Keratinocyte (primary cell): ENCODE measurements at regions not wholly inside any gene's neighbourhood (a gene's known extent, or its start where the extent isn't known, plus 50 kb on each side); places are given as distances from the start of the nearest gene placed in this dataset.

Experiments used
- DNase-seq: peaks from one replicate; pipeline ENCODE4 v3.0.0-alpha.2; 2011; ENCODE audit warnings: low read depth, missing footprints, low spot score
- FAIRE-seq: peaks from 2 replicates; lab custom pipeline; 2011; peaks lifted over from hg19 to GRCh38; lab: Jason Lieb, UNC
- H2AFZ ChIP-seq: 2 replicates; pipeline ENCODE4 v1.6.0; 2012; ENCODE audit warnings: low read length, control low read depth, inconsistent platforms; ENCODE audit not compliant: control insufficient read depth
- H3K27ac ChIP-seq: 2 replicates; pipeline ENCODE4 v1.5.1; 2011; ENCODE audit warnings: low read length; ENCODE audit not compliant: control insufficient read depth, insufficient read depth
- H3K27me3 ChIP-seq: 3 replicates; pipeline ENCODE4 v1.6.0; 2011; ENCODE audit warnings: low read length; ENCODE audit not compliant: control insufficient read depth, insufficient read depth; ENCODE audit errors: extremely low read depth
- H3K36me3 ChIP-seq, 2 experiments: 2 replicates in 1 of 2; 3 replicates in 1 of 2; pipeline ENCODE4 v1.5.1; 2011; ENCODE audit warnings: low read length in 2 of 2, mild to moderate bottlenecking in 1 of 2; ENCODE audit not compliant: control insufficient read depth in 2 of 2, insufficient read depth in 2 of 2; ENCODE audit errors: extremely low read depth in 1 of 2
- H3K4me1 ChIP-seq: 3 replicates; pipeline ENCODE4 v1.5.1; 2011; ENCODE audit warnings: low read length; ENCODE audit not compliant: control insufficient read depth, insufficient read depth; ENCODE audit errors: extremely low read depth
- H3K4me2 ChIP-seq: 3 replicates; pipeline ENCODE4 v1.6.0; 2011; ENCODE audit warnings: low read depth, low read length; ENCODE audit not compliant: control insufficient read depth, insufficient read depth; ENCODE audit errors: extremely low read depth
- H3K4me3 ChIP-seq, 3 experiments: fragments of 200-600 bp in 1 of 3; sonication (generic) in 1 of 3; 2 replicates in 2 of 3; 3 replicates in 1 of 3; pipeline ENCODE4 v1.5.1; 2011 to 2016; ENCODE audit warnings: low read length in 3 of 3, mild to moderate bottlenecking in 3 of 3, control low read depth in 2 of 3, inconsistent platforms in 1 of 3, low read depth in 1 of 3, mixed read lengths in 1 of 3, mixed run types in 1 of 3, moderate library complexity in 1 of 3; ENCODE audit not compliant: control insufficient read depth in 2 of 3, insufficient read depth in 2 of 3; ENCODE audit errors: extremely low read depth in 1 of 3
- H3K79me2 ChIP-seq: 2 replicates; pipeline ENCODE4 v1.6.0; 2012; ENCODE audit warnings: low read length; ENCODE audit not compliant: control insufficient read depth, insufficient read depth
- H3K9ac ChIP-seq: 3 replicates; pipeline ENCODE4 v1.6.0; 2011; ENCODE audit warnings: low read length; ENCODE audit not compliant: control insufficient read depth, insufficient read depth; ENCODE audit errors: extremely low read depth
- H3K9me1 ChIP-seq: 3 replicates; pipeline ENCODE4 v1.6.0; 2011; ENCODE audit warnings: low read length; ENCODE audit not compliant: control insufficient read depth, insufficient read depth; ENCODE audit errors: extremely low read depth
- H3K9me3 ChIP-seq: 2 replicates; pipeline ENCODE4 v1.5.1; 2012; ENCODE audit warnings: low read depth, low read length; ENCODE audit not compliant: control insufficient read depth
- H4K20me1 ChIP-seq: 3 replicates; pipeline ENCODE4 v1.6.0; 2011; ENCODE audit warnings: low read length; ENCODE audit not compliant: control insufficient read depth, insufficient read depth; ENCODE audit errors: extremely low read depth
- EZH2 ChIP-seq: IDR thresholded peaks from one replicate; pipeline ENCODE4 v1.6.1; 2012; ENCODE audit warnings: inconsistent platforms, mild to moderate bottlenecking, low read length, moderate library complexity
- dilution Hi-C: fragments of 300-500 bp; cut with MboI; formaldehyde crosslinking; loops from one replicate; pipeline ENCODE4 v1.7.0; 2020; ENCODE audit warnings: low sequenced_read_pairs; ENCODE audit not compliant: extremely low pct_ligation_motif_present
- TF ChIP-seq, protein P1 (sequence below), 3 experiments: IDR thresholded peaks in 1 of 3; conservative IDR thresholded peaks in 1 of 3; optimal IDR thresholded peaks in 1 of 3; 2 replicates in 2 of 3; 3 replicates in 1 of 3; pipeline versions ENCODE3 to v1.5.1; 2011; ENCODE audit warnings: low read length in 3 of 3, mild to moderate bottlenecking in 3 of 3, moderate library complexity in 2 of 3, control low read depth in 1 of 3, inconsistent platforms in 1 of 3; ENCODE audit not compliant: insufficient read depth in 2 of 3; ENCODE audit errors: extremely low read depth in 1 of 3

DNA sequence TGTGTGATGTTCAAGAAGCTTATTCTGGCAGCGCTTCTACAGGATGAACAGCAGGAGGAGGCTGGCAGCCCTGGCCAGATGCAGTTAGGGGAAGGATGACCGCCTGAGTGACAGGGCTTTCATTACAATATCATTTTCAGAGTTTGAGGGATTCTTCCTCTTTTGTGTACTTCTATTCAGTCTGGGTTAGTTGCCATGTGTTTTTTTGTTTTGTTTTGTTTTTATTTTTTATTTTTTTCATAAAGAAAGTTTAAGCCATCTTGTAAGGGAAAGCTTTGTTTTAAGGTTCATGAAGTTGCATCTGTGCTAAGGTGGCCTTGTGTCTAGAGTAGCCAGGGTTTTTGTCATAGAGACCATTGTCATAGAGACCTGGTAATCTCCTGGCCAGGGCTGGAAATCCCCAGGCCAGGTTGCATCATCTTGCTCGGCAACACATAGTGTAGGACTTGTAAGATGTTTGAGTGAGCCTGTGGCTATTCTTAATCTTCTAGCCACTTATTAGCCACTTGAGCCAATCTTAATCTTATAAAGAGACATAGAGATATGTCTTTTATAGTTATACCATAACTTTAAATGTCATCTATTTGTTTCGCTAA is 230.5 kb upstream of the TMEM229A start:
- TF ChIP-seq, protein P1, sequence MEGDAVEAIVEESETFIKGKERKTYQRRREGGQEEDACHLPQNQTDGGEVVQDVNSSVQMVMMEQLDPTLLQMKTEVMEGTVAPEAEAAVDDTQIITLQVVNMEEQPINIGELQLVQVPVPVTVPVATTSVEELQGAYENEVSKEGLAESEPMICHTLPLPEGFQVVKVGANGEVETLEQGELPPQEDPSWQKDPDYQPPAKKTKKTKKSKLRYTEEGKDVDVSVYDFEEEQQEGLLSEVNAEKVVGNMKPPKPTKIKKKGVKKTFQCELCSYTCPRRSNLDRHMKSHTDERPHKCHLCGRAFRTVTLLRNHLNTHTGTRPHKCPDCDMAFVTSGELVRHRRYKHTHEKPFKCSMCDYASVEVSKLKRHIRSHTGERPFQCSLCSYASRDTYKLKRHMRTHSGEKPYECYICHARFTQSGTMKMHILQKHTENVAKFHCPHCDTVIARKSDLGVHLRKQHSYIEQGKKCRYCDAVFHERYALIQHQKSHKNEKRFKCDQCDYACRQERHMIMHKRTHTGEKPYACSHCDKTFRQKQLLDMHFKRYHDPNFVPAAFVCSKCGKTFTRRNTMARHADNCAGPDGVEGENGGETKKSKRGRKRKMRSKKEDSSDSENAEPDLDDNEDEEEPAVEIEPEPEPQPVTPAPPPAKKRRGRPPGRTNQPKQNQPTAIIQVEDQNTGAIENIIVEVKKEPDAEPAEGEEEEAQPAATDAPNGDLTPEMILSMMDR (optimal IDR thresholded peaks at IDR 0.05 in 1 of 3, IDR thresholded peaks at IDR 0.05 in 1 of 3, conservative IDR thresholded peaks at IDR 0.05 in 1 of 3; ENCODE audit: extremely low read depth in 1 of 3, insufficient read depth in 2 of 3, low read length in 3 of 3), result no peak
- no peak for TF ChIP-seq EZH2
- DNase-seq, result no peak
- no peak overlapping the region for H3K4me3 ChIP-seq
- no peaks in the 10 kb centered on the region for H3K36me3 ChIP-seq
- no peaks in the 10 kb centered on the region for H4K20me1 ChIP-seq
- FAIRE-seq, result peak; percentile 29
- peak overlapping the region; percentile 44 for H2AFZ ChIP-seq
- no peaks in the 10 kb centered on the region for H3K79me2 ChIP-seq
- no peaks in the 10 kb centered on the region for H3K9me1 ChIP-seq
- no peaks in the 10 kb centered on the region for H3K4me1 ChIP-seq
- peaks cover 3% of the 10 kb centered on the region for H3K27me3 ChIP-seq
- H3K27ac ChIP-seq, result no peak overlapping the region
- no peak overlapping the region for H3K4me2 ChIP-seq
- H3K9ac ChIP-seq, result no peak overlapping the region
- H3K9me3 ChIP-seq, result no peaks in the 10 kb centered on the region
- dilution Hi-C loops, result no loop called here

- no peak for DNase-seq
- Histone ChIP-seq H3K79me2 (no peaks in the 10 kb centered on the region), H3K9me3 (no peaks in the 10 kb centered on the region), H2AFZ (no peak overlapping the region), H4K20me1 (no peaks in the 10 kb centered on the region), H3K9me1 (no peaks in the 10 kb centered on the region), H3K9ac (no peak overlapping the region), H3K27me3 (peaks cover 3% of the 10 kb centered on the region), H3K4me2 (no peak overlapping the region), H3K36me3 (no peaks in the 10 kb centered on the region), H3K27ac (no peak overlapping the region), H3K4me1 (no peaks in the 10 kb centered on the region), H3K4me3 (no peak overlapping the region)
- TF ChIP-seq, protein P1 (optimal IDR thresholded peaks at IDR 0.05 in 1 of 3, IDR thresholded peaks at IDR 0.05 in 1 of 3, conservative IDR thresholded peaks at IDR 0.05 in 1 of 3; ENCODE audit: extremely low read depth in 1 of 3, insufficient read depth in 2 of 3, low read length in 3 of 3), result no peak
- TF ChIP-seq EZH2, result no peak
- no peak for FAIRE-seq
- dilution Hi-C loops, result no loop called here
Measured at GRCh38 chr7:124261710-124262109, 228.8 kb upstream of the TMEM229A start.
